CD4-positive, alpha-beta T cell treated with Interleukin-6 for 4 hours (primary cell): ENCODE measurements at regions not wholly inside any gene's neighbourhood (a gene's known extent, or its start where the extent isn't known, plus 50 kb on each side); places are given as distances from the start of the nearest gene placed in this dataset.
"Not testable (repeated sequence)": the region's sequence is repeated elsewhere in the genome, so short reads cannot be mapped to it uniquely, and the experiment has no call there.

Experiments
- DNase-seq: peaks from one replicate; pipeline ENCODE4 v3.0.0-alpha.2; 2020; ENCODE audit warnings: mixed read lengths

- no peak for DNase-seq
Measured at GRCh38 chr3:88412346-88412745, 262.6 kb downstream of the C3orf38 start.

- DNase-seq: no peak
Measured at GRCh38 chr3:88416436-88416835, 266.7 kb downstream of the C3orf38 start.

GRCh38 chr3:88418219-88418618 is 268.5 kb downstream of the C3orf38 start:
- DNase-seq: no peak

GRCh38 chr3:88433568-88433967 is 283.8 kb downstream of the C3orf38 start:
- DNase-seq: no peak

GRCh38 chr3:88434001-88434400 is 284.2 kb downstream of the C3orf38 start:
- no peak for DNase-seq

GRCh38 chr3:88440701-88441100 is 290.9 kb downstream of the C3orf38 start:
- DNase-seq: no peak

GRCh38 chr3:88443066-88443465 is 293.3 kb downstream of the C3orf38 start:
- DNase-seq: no peak

- DNase-seq: no peak
Measured at GRCh38 chr3:88444251-88444650, 294.5 kb downstream of the C3orf38 start.

GRCh38 chr3:88452228-88452627 is 302.5 kb downstream of the C3orf38 start:
- DNase-seq: no peak

- DNase-seq: no peak
Measured at GRCh38 chr3:88460369-88460768, 310.6 kb downstream of the C3orf38 start.

GRCh38 chr3:88462230-88462629 is 312.5 kb downstream of the C3orf38 start:
- DNase-seq: no peak

- no peak for DNase-seq
Measured at GRCh38 chr3:88467191-88467590, 317.4 kb downstream of the C3orf38 start.

- DNase-seq: no peak
Measured at GRCh38 chr3:88469216-88469615, 319.5 kb downstream of the C3orf38 start.

GRCh38 chr3:88478460-88478859 is 328.7 kb downstream of the C3orf38 start:
- no peak for DNase-seq

GRCh38 chr3:88480822-88481221 is 331.1 kb downstream of the C3orf38 start:
- no peak for DNase-seq

GRCh38 chr3:88485001-88485400 is 335.2 kb downstream of the C3orf38 start:
- no peak for DNase-seq

GRCh38 chr3:88508818-88509217 is 359.1 kb downstream of the C3orf38 start:
- not testable (repeated sequence) for DNase-seq

- no peak for DNase-seq
Measured at GRCh38 chr3:88509582-88509981, 359.8 kb downstream of the C3orf38 start.

GRCh38 chr3:88528494-88528893 is 378.7 kb downstream of the C3orf38 start:
- no peak for DNase-seq

- no peak for DNase-seq
Measured at GRCh38 chr3:88534534-88534933, 384.8 kb downstream of the C3orf38 start.

- no peak for DNase-seq
Measured at GRCh38 chr3:88535563-88535962, 385.8 kb downstream of the C3orf38 start.

- no peak for DNase-seq
Measured at GRCh38 chr3:88542916-88543315, 393.2 kb downstream of the C3orf38 start.

GRCh38 chr3:88572450-88572849 is 422.7 kb downstream of the C3orf38 start:
- no peak for DNase-seq

GRCh38 chr3:88573472-88573871 is 423.7 kb downstream of the C3orf38 start:
- no peak for DNase-seq

GRCh38 chr3:88574146-88574545 is 424.4 kb downstream of the C3orf38 start:
- DNase-seq: no peak

- no peak for DNase-seq
Measured at GRCh38 chr3:88584451-88584850, 434.7 kb downstream of the C3orf38 start.
